Fibroblast of pulmonary artery (primary cell): ENCODE measurements at regions not wholly inside any gene's neighbourhood (a gene's known extent, or its start where the extent isn't known, plus 50 kb on each side); places are given as distances from the start of the nearest gene placed in this dataset.

Source experiments
- DNase-seq: peaks from one replicate; pipeline ENCODE4 v3.0.0-alpha.2; 2010; ENCODE audit warnings: low read depth
- H3K4me3 ChIP-seq: replicated peaks from 2 replicates; pipeline ENCODE4 v1.5.1; 2011; ENCODE audit warnings: low read depth, mild to moderate bottlenecking, control low read depth, low read length, moderate library complexity
- TF ChIP-seq, protein P1 (sequence below): IDR thresholded peaks from 2 replicates; pipeline ENCODE4 v1.5.1; 2011; ENCODE audit warnings: mild to moderate bottlenecking, control low read depth, low read length, inconsistent platforms; ENCODE audit errors: missing control alignments

DNA sequence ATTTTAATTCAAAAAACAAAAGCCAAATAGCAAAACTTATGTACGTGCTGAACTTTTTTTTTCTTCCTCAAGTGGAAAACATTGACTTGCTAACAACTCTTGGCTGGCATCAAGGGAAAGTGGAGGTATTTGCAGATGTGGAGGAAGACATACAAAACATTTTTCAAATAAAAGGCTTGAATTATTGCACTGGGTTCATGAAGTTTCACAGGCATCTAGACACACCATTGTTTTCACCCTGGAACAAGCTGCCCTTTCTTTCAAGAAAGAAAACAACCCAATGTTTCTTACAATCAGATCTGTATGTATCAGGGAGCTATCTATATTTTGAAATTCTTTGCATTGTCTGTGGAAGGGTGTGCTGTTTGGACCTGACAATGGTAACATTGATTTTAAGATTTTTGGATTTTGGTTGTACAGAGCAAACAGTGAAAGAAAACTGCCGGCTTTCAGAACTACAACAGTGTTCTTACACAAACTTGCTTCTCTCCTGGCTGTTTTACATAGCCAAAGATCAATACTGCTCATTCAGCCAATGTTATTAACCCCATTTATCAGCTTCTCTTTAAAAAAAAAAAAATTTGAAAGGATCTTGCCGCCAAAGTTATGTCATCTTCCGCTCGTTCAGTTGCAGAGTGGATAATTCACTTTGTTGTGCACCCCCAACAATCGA is 187.7 kb upstream of the FOXD3 start:
- TF ChIP-seq, protein P1, sequence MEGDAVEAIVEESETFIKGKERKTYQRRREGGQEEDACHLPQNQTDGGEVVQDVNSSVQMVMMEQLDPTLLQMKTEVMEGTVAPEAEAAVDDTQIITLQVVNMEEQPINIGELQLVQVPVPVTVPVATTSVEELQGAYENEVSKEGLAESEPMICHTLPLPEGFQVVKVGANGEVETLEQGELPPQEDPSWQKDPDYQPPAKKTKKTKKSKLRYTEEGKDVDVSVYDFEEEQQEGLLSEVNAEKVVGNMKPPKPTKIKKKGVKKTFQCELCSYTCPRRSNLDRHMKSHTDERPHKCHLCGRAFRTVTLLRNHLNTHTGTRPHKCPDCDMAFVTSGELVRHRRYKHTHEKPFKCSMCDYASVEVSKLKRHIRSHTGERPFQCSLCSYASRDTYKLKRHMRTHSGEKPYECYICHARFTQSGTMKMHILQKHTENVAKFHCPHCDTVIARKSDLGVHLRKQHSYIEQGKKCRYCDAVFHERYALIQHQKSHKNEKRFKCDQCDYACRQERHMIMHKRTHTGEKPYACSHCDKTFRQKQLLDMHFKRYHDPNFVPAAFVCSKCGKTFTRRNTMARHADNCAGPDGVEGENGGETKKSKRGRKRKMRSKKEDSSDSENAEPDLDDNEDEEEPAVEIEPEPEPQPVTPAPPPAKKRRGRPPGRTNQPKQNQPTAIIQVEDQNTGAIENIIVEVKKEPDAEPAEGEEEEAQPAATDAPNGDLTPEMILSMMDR: no peak
- no peak overlapping the region for H3K4me3 ChIP-seq
- no peak for DNase-seq

DNA sequence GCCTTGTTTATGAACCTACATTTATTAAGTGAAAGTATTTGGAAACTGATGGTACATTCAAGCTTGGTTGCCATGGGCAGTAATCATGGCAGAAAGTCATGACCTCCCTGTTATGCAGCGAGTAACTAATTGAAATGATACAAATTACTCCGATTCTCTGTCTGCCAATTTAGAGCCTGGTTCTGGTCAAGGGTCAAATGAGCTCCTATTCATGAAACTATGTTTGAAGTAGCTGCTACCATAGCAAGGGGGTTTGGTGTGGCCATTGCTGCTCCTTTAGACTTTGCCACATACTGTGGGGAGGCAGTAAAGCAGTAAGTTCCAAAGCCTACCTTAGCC is 187.2 kb upstream of the FOXD3 start:
- H3K4me3 ChIP-seq: no peak overlapping the region
- no peak for DNase-seq
- TF ChIP-seq, protein P1: no peak

DNA sequence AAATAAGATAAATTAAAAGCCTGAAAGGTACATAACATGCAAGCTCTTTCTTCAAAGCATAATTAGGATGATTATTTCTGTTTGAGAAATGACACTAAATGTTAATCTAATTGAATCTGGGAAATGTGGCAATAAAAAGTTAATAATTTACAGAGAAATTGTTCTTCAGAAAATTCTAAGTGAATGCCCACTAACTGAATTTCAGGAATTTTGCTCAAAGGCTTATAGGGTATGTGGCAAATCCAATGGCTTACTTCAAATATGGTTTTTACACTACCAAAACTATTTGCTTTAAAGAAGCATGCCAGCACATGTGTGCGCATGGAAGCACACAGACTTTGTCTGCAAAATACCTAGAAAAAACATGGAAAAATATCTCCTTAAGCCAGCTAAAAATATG is 186.6 kb upstream of the FOXD3 start:
- DNase-seq: no peak
- H3K4me3 ChIP-seq: no peak overlapping the region
- TF ChIP-seq, protein P1: no peak

GRCh38 chr1:63142001-63142400 is 180.4 kb upstream of the FOXD3 start:
- no peak for DNase-seq
- TF ChIP-seq, protein P1: no peak
- no peak overlapping the region for H3K4me3 ChIP-seq

DNA sequence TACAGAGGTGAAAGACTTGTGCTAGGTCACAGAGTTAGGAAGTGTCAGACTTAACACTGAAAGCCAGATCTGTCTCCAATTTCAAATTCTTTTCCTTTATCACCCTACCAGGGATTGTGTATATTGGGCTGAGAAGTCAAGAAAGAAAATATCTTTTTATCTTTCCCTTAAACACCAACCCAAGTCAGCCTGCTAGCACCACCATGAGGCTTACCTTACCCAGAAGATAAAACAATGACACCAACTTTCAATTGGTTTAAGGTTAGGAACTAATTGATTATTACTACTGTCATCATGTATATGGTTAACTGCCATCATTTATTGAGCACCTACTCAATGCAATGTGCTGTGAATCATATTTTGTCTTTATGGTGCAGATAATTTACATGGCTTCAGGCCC is 178.9 kb upstream of the FOXD3 start:
- DNase-seq: no peak
- TF ChIP-seq, protein P1: no peak
- H3K4me3 ChIP-seq: no peak overlapping the region

DNA sequence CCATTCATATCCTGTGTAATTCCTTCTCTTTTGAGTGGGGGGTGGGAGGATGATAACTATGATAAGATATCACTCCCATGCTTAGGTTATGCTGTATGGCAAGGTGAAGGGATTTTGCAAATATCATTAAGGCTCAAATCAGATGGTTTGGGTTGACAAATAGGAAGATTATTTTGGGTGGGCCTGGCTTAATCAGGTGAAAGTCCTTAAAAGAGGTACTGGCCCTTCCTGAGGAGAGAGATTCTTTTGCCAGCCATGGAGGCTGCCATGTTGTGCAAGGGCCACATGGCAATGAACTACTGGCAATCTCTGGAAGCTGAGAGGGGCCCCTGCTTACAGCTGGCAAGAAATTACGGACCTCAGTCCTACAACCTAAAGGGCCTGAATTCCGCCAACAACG is 174.6 kb upstream of the FOXD3 start:
- TF ChIP-seq, protein P1: no peak
- H3K4me3 ChIP-seq: no peak overlapping the region
- DNase-seq: no peak
